NCI-H510A (cell line): ENCODE measurements at regions not wholly inside any gene's neighbourhood (a gene's known extent, or its start where the extent isn't known, plus 50 kb on each side); places are given as distances from the start of the nearest gene placed in this dataset.

Experiments
- DNase-seq: peaks from one replicate; lab custom pipeline; 2025; lab: John Stamatoyannopoulos, UW

DNA sequence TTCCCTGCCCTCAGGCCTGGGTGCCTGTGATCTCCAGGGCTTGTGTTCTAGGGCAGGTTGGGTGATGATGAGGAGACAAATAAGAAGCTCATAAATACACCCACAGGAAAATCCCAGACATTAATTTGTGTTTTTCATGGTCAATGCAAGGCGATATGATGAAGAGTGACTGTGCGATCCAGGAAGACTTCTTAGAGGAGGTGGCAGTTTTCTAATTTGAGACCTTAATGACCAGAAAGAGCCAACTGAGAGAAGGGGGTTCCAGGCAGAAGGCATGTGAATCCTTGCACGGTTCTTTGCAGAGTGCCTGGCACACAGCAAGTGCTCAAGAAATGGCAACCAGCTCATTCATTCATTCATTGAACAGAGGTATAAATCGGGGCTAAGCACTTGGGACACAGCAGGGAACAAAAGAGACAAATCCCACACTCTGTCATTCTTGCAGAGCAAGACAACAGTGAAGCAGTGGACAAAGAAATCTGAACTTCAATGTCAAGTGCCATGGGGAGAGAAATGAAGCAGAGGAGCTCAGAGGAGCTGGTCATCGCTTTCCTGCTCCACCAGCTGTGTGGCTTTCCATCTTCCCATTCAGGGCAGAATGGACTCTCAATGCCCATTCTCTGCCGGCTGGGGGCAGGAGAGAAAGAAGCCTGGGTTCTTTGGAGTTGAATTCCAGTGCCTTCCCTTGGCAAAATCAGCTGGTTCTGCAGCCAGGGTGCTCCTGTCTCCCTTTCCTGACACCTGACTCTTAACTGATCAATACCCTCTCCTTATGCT lies 128.3 kb downstream of the AACS start:
- peak; percentile 16 for DNase-seq

DNA sequence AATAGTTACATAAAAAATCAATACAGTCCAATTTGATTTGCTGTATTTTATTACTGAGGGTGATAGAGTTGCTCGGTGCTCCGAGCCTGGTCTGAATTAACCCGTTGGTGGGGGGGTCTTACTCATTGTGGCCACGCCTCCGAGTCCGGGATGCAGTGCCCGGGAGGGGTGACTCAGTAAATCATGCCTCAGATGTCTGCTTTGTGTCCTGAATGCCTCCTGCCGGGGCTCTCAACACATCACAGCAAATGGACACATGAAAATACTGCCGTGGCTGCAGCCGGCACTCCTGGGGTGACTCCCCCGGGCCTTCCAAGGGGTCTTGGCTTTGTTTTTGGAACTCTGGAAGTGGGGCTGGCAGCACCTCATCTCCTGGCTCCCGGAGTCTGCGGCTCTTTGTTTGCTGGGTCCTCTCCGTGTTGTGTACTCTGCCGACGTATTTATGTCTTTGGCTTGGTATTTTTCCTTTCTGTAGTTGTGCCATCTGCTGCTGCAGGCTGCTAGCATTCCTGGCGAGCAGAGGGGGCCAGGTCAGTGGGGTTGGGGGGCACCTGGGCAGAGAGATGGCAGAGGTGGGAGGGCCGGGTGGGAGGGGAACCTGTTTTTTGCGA lies 129.0 kb downstream of the AACS start:
- peak; percentile 33 for DNase-seq

DNA sequence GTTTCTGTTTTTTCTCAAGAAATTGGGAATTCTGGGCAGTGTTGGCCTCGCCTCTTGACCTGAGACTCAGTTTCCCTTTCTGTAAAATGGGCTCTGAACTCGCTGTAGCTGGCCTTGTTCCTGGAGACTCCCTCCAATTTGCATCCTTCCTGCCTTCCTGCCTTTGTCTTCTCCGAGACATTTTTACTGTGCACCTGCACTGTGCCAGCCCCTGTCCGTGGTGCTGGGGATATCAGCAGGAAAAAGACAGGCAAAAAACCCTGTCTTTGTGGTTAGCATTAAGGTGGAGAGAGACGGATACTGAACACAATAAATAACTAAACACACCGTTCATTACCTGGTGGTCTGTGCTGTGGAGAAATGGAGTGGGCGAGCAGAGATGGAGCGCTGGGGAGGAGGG lies 129.8 kb downstream of the AACS start:
- DNase-seq, result no peak

DNA sequence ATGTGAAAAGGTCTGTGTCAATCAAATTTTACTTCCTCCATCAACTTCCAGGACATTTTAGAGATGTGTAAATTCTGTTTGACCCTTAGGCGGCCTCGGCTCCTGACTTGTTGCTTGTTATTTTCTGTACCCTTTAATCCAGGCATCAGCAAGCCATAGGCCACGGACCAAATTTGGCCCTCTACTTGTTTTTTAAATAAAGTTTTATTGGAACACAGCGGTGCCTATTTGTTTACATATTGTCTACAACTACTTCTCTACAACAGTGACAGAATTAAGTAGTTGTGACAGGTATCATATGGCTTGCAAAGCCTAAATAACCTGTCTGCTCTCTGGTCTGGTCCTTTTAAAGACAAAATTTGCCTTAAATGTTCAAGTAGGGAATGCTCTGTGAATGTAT lies 132.1 kb downstream of the AACS start:
- DNase-seq, result no peak

DNA sequence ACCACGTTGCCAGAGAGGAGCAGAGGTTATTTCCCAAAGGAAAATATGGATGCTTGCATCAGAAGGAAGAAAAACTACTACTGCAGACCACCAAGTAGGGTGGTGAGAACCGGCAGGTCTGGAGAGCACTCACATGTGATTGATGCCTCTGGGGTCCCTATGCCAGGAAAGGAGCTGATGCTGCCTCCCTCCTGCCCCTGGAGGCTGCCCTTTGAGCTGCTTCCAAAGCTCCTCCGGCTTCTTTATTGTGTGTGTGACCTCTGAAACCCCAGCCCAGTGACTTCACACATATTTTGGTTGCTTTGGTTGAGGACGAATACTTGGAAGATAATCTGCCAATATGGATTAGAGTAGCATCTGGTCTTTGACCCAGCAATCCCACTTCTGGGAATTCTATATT lies 133.4 kb downstream of the AACS start:
- DNase-seq, result no peak

DNA sequence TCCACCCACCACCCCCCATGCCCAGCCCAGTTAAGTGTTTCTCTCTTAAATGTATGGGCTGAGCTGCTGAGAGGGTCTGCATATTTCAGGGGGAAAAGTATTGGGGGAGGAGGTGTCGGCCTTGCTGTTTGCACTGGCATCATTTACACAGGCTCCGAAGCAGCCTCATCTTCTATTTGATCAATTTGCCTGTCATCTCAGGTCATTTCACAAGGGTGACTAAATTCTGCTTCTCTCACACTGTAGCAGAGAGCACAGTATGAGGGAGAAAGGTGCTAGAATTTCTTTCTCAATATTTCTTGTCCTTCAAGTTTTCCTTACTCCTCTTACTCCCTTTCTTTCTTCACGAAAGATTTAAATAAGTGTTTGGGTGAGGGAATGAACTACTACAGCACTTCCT lies 135.9 kb downstream of the AACS start:
- no peak for DNase-seq

GRCh38 chr12:125201940-125202339 lies 136.7 kb downstream of the AACS start:
- no peak for DNase-seq

GRCh38 chr12:125202421-125202820 lies 137.2 kb downstream of the AACS start:
- no peak for DNase-seq

DNA sequence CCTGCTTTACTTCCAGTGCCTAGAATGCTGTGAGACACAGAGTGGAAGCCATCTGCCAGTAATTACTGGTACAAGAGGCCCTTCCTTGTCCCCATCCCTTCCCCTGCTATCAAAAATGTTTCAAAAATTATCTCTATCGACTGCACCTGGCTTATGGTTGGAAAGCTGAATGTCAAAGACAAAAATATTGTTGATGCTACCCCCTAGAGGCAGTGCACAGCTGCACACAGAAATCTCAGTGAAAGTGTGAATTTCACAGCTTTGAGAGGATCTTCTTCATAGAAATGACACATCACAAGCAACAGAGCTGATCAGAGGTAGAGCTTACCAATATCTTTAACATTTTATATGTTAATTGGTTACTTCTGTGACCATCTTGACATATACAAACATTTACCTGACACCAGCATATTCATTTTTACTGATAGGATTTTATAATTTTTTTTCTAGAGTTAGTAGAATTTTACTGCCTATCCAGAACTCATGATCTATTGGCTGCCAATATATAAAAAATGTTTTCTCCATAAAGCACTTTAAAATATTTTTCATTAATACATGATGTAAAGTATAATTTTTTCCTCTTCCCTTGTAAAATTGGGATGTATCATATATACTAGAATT lies 138.0 kb downstream of the AACS start:
- DNase-seq, result no peak

- DNase-seq, result no peak
Observed at GRCh38 chr12:125205386-125205785, 140.2 kb downstream of the AACS start.

GRCh38 chr12:125206711-125207110 lies 141.5 kb downstream of the AACS start:
- no peak for DNase-seq

DNA sequence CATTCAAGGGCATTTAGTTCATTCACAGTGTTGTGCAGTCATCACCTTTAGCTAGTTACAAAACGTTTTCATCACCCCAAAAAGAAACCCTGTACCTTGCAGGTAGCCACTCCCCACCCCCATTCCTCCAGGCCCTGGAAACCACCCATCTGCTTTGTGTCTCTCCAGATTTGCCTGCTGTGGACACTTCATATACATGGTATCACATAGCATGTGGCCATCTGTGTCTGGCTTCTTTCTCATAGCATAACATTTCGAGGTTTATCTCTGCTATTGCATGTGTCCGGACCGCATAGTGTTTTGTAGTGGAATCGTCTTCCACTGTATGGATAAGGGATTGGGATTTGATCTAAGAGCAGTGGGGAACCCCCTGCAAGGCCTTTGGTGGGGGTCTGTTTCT lies 143.1 kb downstream of the AACS start:
- no peak for DNase-seq

GRCh38 chr12:125208942-125209341 lies 143.7 kb downstream of the AACS start:
- no peak for DNase-seq

DNA sequence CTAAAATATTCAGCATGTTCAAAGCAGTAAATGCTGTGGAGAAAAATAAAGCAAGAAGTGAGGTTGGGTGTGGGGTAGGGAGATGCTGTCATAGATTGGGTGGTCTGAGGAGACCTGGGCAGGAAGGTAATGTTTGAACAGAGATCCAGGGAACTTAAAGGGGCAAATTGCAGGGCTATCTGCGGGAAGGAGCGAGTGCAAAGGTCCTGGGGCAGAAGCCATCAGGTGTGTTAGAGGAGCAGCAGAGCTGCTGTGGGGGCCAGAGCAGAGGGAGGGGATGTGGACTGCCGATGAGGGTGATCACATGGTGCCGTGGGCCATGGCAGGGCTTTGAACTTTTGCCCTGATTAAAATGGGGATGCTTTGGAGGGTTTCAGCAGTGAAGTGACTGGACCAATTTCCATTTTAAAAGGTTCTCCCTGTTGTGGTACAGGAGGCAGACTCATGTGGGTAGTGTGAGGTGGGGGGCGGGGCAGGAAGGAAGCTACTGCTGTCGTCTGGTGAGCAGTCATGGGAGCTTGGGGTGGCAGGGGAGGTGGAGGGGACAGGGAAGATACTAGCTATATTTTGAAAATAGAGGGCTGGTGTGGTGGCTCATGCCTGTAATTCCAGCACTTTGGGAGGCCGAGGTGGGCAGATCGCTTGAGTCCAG lies 145.0 kb downstream of the AACS start:
- no peak for DNase-seq

GRCh38 chr12:125211464-125211863 lies 146.2 kb downstream of the AACS start:
- no peak for DNase-seq

DNA sequence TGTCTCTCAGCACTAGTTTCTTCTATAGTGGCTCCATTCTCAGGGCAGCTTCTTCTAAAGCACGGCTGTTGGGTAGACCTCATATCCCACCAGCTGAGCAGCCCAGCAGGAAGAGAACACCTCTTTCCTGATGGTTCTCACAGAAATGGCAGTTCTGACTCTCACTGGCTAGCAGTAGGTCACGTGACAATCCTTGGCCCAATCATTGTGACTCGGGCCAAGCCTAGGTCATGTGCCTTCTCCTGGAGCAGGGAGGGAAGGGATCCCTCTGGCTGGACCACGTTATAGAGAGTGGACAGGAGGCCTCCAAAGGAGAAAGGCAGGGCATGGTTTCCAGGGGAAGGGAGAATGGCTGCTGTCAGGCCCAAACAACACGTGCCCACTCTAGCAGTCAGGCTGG lies 149.1 kb downstream of the AACS start:
- no peak for DNase-seq

DNA sequence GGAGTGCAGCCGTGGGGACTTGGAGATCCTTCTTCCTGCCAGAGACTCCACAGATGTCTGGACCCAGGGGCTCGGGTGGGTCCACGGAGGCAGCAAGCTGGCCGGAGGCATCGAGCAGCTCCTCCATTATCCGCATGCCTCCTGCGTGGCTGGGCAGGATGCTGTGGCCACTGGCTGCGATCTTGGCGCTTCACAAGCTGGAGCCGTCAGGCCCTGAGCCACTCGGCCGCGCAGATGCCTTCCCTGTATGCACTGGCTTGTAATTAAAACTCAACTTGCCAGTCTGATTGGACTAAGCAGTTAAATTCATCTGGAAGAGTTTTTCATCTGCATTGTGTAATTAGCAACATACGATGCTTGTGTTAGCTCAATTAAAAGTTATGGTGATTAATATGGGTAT lies 151.5 kb downstream of the AACS start:
- no peak for DNase-seq

GRCh38 chr12:125217308-125217707 lies 152.1 kb downstream of the AACS start:
- DNase-seq, result no peak

GRCh38 chr12:125218952-125219351 lies 153.7 kb downstream of the AACS start:
- no peak for DNase-seq

DNA sequence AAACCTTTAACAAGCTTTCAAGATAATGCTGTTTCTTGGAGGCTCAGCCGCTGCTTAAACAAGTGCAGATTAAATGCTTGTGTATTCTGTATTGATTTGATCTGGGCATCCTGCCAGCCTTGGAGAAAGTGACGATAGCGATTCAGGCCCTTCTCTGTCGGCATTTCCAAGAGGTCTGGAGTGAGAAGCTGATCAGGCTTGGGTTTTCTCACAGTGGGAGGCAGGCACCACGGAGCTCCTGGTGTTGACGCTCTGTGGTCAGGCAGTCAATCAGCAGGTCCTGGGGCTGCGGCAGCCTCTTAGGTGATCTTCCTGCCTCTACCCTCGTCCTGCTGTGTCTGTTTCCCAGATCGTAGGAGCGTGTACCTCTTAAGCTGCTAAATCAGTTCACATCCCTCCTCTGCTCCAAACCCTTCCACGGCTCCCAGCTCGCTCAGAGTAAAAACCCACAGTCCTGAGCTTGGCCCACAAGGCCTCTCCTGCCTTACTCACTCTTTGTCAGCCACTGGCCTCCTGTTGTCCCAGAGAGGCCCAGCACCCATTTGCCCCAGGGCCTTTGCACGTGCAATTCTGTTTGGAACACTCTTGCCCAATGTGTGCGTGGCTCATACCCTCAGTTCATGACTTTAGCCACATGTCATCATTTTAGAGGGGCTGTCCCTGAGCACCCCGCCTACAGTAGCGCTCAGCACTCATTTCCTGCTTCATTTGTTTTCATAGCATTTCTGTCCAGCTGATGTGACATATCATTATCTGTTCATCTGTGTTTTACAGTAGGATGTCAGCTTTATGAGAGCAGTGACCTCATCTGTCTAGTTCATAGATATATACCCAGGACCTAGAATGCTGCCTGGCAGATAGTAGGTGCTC lies 155.4 kb downstream of the AACS start:
- peak; percentile 47 for DNase-seq

GRCh38 chr12:125221602-125222001 lies 156.4 kb downstream of the AACS start:
- DNase-seq, result no peak

DNA sequence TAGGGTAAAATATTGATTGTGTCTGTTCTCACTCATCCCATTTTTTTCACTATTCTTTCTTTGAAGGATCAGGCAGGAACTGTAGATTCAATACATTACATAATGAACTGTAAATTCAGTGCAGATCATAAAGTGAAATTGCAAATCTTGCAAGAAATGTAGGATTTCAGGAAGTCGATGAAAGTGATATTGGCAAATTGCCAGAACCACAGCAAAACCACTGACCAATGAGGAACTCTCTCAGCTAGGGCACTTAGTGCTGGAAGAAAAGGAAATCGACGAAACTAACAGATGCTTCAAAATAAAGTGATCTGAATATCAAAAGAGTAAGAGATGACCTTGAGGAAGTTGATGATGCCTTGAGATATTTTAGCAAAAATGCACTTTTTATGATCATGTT lies 157.6 kb downstream of the AACS start:
- DNase-seq, result no peak
